DMS53 treated with DMSO at 0.1 percent for 48 hours (cell line): ENCODE measurements at regions not wholly inside any gene's neighbourhood (a gene's known extent, or its start where the extent isn't known, plus 50 kb on each side); places are given as distances from the start of the nearest gene placed in this dataset.

Experiments
- DNase-seq: peaks from one replicate; lab custom pipeline; 2025; ENCODE audit not compliant: unreplicated experiment; lab: John Stamatoyannopoulos, UW

DNA sequence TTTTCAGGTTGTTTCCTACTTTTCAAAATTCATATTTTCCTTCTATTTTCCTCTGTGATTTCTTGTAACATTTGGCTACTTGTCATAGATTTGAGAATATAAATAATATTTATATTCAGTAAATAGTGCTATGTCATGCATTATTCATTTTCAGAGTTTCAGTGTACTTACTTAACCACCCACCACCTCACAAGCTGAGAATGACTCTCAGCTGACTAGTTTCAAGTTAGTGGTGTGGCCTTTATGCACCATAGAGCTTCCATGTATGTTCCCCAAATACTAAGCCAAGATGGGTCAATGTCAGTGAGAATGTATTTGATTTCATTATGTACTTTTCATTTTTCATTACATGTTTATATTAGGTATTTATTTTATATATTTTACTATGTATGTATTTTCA is 56.9 kb upstream of the RGS1 start:
- no peak for DNase-seq

DNA sequence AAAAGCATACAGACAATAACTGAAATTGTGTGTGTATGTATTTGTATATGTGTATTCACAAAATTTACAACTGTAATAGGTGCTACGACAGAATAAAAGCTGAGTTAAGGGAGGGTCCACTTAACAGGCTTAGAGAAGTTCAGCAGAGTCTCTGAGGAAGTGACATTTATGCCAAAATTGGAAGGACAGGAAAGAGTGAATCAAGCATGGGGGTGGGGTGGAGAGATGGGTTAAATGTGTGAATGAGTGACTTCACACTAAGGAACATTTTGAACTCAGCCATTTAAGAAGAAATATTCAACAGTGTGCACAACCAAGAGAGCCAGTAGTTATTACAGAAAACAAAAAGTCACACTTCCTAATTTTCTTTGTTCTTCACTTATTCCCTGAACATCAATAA is 53.8 kb upstream of the RGS1 start:
- no peak for DNase-seq

DNA sequence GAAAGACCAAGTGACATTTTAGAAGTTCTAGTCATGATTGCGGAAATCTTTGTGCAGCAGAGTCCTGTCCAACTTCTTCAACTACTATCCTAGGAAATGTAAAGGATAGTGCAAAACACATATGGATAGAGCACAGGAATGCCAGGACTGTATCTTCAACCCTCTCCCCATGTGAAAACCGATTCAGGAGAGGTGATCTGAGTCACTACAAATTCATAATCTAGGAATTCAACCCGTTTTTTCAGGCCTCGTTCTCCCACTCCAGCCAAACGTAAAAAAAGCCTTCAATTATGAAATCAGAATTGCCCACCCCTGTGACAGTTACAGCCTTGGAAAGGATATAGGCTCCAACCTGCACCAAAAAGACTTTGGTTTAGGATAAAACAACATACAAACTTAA is 52.9 kb upstream of the RGS1 start:
- no peak for DNase-seq

DNA sequence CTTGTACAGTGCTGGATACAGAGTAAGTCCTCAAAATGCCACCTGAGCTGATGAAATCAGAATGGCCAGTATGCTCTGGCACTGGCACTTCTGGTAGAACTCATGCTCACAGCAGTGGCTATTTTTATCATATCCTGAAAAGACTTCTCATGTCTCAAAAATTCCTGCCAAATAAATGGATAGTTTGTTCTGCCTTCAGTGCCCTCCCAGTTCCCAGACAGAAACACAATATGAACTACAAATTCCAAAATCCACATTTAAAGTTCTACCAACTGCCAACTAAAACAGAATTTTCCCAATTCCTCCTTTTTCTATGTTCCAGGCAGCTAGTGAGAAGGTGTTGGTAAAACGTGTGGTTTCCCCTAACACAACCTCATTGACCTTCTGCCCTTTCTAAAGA is 51.4 kb upstream of the RGS1 start:
- DNase-seq = no peak
